Right lobe of liver (tissue), 6 donors: ENCODE measurements at regions not wholly inside any gene's neighbourhood (a gene's known extent, or its start where the extent isn't known, plus 50 kb on each side); places are given as distances from the start of the nearest gene placed in this dataset.

Source experiments
- ATAC-seq, 4 donors: fragments of 200-7000 bp; cut with Tn5 transposase; one replicate each; pipeline ENCODE4 v1.9.1; 2020; ENCODE audit warnings: mild to moderate bottlenecking in 4 of 4, moderate library complexity in 4 of 4
- DNase-seq, 3 donors: peaks; one replicate each; pipeline ENCODE4 v3.0.0-alpha.2; 2020
- H3K27ac ChIP-seq, 3 donors: fragments of 200-600 bp; one replicate each; pipeline ENCODE4 v1.8.0; 2022
- H3K27me3 ChIP-seq, 2 donors: fragments of 200-600 bp; one replicate each; pipeline ENCODE4 v1.8.0; 2022
- H3K36me3 ChIP-seq, 4 donors: fragments of 200-600 bp; sonication (generic) in 1 of 4; one replicate each; pipeline versions ENCODE4 v1.5.1 to v1.8.0; 2017 to 2022; ENCODE audit warnings: control low read depth in 1 of 4
- H3K4me1 ChIP-seq, 4 donors: fragments of 200-600 bp; sonication (generic) in 1 of 4; one replicate each; pipeline versions ENCODE4 v1.5.1 to v1.8.0; 2017 to 2022; ENCODE audit warnings: control low read depth in 1 of 4
- H3K4me3 ChIP-seq, 3 donors: fragments of 200-600 bp; one replicate each; pipeline ENCODE4 v1.8.0; 2022
- H3K9me3 ChIP-seq, 4 donors: fragments of 200-600 bp; sonication (generic) in 1 of 4; one replicate each; pipeline versions ENCODE4 v1.5.1 to v1.8.0; 2017 to 2022; ENCODE audit warnings: control low read depth in 1 of 4
- POLR2A ChIP-seq: fragments of 450-650 bp; IDR thresholded peaks from one replicate; pipeline ENCODE4 v1.6.1; 2017; ENCODE audit warnings: antibody characterized with exemption, mild to moderate bottlenecking
- WGBS: methylation state at CpG from one replicate; pipeline ENCODE4 v1.1.6; 2018; ENCODE audit warnings: low coverage, low lambda C conversion rate; ENCODE audit not compliant: insufficient coverage; ENCODE audit errors: missing lambda C conversion rate; 5-methylcytosine and 5-hydroxymethylcytosine counted together
- intact Hi-C, 2 donors: fragments of 100-400 bp; cut with DNase I; formaldehyde crosslinking; loops; one replicate each; pipeline versions ENCODE4 v1.11.2 to v1.14.1; 2022
- TF ChIP-seq, protein P1 (sequence below), 4 donors: fragments of 200-600 bp in 3 of 4; fragments of 450-650 bp in 1 of 4; IDR thresholded peaks; one replicate each; pipeline versions ENCODE4 v1.5.1 to v1.8.0; 2016 to 2022; ENCODE audit warnings: antibody characterized with exemption in 4 of 4, mild to moderate bottlenecking in 2 of 4
- donor health status: DM: no; HTN: yes; CAD: no.
- donor health status: DM: no; HTN: no; CAD: no.
- donor health status: DM: no; HTN: no; CAD: no.
- donor health status: DM: no; HTN: yes; CAD: no.
- donor health status: DM: no; HTN: yes; CAD: no.

GRCh38 chr16:17607075-17607509, 136.3 kb upstream of the XYLT1 start:
- TF ChIP-seq, protein P1, sequence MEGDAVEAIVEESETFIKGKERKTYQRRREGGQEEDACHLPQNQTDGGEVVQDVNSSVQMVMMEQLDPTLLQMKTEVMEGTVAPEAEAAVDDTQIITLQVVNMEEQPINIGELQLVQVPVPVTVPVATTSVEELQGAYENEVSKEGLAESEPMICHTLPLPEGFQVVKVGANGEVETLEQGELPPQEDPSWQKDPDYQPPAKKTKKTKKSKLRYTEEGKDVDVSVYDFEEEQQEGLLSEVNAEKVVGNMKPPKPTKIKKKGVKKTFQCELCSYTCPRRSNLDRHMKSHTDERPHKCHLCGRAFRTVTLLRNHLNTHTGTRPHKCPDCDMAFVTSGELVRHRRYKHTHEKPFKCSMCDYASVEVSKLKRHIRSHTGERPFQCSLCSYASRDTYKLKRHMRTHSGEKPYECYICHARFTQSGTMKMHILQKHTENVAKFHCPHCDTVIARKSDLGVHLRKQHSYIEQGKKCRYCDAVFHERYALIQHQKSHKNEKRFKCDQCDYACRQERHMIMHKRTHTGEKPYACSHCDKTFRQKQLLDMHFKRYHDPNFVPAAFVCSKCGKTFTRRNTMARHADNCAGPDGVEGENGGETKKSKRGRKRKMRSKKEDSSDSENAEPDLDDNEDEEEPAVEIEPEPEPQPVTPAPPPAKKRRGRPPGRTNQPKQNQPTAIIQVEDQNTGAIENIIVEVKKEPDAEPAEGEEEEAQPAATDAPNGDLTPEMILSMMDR (IDR thresholded peaks at IDR 0.05), result no peak
- TF ChIP-seq POLR2A, result no peak
- Histone ChIP-seq H3K27ac (no peak overlapping the region), H3K36me3 (no peaks in the 10 kb centered on the region), H3K4me3 (no peak overlapping the region), H3K27me3 (no peaks in the 10 kb centered on the region), H3K4me1 (no peaks in the 10 kb centered on the region), H3K9me3 (no peaks in the 10 kb centered on the region)
- ATAC-seq, result no peak
- 6% methylated on average over 4 of the region's 4 CpGs for WGBS
- intact Hi-C loops, result no loop called here
- DNase-seq, result no peak

GRCh38 chr16:17606460-17606859, 135.7 kb upstream of the XYLT1 start:
- no peak for TF ChIP-seq POLR2A
- TF ChIP-seq, protein P1 (IDR thresholded peaks at IDR 0.05), result no peak
- DNase-seq (no peak), ATAC-seq (no peak)
- Histone ChIP-seq H3K9me3 (no peaks in the 10 kb centered on the region), H3K4me3 (no peak overlapping the region), H3K27me3 (no peaks in the 10 kb centered on the region), H3K27ac (no peak overlapping the region), H3K36me3 (no peaks in the 10 kb centered on the region), H3K4me1 (no peaks in the 10 kb centered on the region)
- intact Hi-C loops, result no loop called here
- WGBS, result 6% methylated on average over 1 of the region's 1 CpG

GRCh38 chr16:17605784-17606183, 135.0 kb upstream of the XYLT1 start:
- Histone ChIP-seq H3K27me3 (no peaks in the 10 kb centered on the region), H3K4me3 (no peak overlapping the region), H3K36me3 (no peaks in the 10 kb centered on the region), H3K9me3 (no peaks in the 10 kb centered on the region), H3K4me1 (no peaks in the 10 kb centered on the region), H3K27ac (no peak overlapping the region)
- intact Hi-C loops, result no loop called here
- DNase-seq (no peak), ATAC-seq (no peak)
- WGBS, result 77% methylated on average over 3 of the region's 4 CpGs
- no peak for TF ChIP-seq POLR2A
- TF ChIP-seq, protein P1 (IDR thresholded peaks at IDR 0.05), result no peak

DNA sequence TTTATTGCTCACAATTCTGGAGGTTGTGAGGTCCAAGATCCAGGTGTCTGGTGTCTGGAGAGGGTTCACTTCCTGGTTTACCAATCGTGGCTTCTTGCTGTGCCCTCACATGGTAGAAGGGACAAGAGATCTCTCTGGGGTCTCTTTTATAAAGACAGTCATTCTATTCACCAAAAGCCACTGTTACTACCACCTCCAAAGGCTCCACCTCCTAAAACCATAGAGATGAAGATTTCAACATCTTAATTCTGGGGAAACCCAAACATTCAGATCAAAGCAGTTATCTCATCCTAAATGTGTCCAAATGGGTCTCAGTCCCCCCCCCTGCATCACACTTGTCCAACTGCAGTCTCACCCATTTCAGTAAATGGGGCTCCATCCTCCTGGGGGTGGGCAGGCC, 132.9 kb upstream of the XYLT1 start:
- ATAC-seq, result no peak
- no peak for TF ChIP-seq POLR2A
- TF ChIP-seq, protein P1 (IDR thresholded peaks at IDR 0.05), result no peak
- intact Hi-C loops, result no loop called here

GRCh38 chr16:17602678-17603077, 131.9 kb upstream of the XYLT1 start:
- no peaks in the 10 kb centered on the region for H3K36me3 ChIP-seq
- no peaks in the 10 kb centered on the region for H3K4me1 ChIP-seq
- 32% methylated on average over 3 of the region's 3 CpGs for WGBS
- DNase-seq, result no peak
- no peak overlapping the region for H3K4me3 ChIP-seq
- TF ChIP-seq, protein P1 (IDR thresholded peaks at IDR 0.05), result no peak
- TF ChIP-seq POLR2A, result no peak
- intact Hi-C loops, result no loop called here
- H3K27me3 ChIP-seq, result no peaks in the 10 kb centered on the region
- H3K9me3 ChIP-seq, result peaks cover 0 to 7% (median 0%) of the 10 kb centered on the region in 4 donors
- ATAC-seq, result no peak
- no peak overlapping the region for H3K27ac ChIP-seq

More for the DNA sequence above, 132.9 kb upstream of the XYLT1 start:
- DNase-seq, result no peak
- 22% methylated on average over 1 of the region's 1 CpG for WGBS
- H3K36me3 ChIP-seq, result no peaks in the 10 kb centered on the region
- no peaks in the 10 kb centered on the region for H3K4me1 ChIP-seq
- no peaks in the 10 kb centered on the region for H3K27me3 ChIP-seq
- H3K9me3 ChIP-seq, result peaks cover 0 to 7% (median 0%) of the 10 kb centered on the region in 4 donors
- no peak overlapping the region for H3K27ac ChIP-seq
- H3K4me3 ChIP-seq, result no peak overlapping the region
